ENCODE measurements at regions not wholly inside any gene's neighbourhood (a gene's known extent, or its start where the extent isn't known, plus 50 kb on each side); places are given as distances from the start of the nearest gene placed in this dataset.
"Not testable (repeated sequence)": the region's sequence is repeated elsewhere in the genome, so short reads cannot be mapped to it uniquely, and the experiment has no call there.

DNA sequence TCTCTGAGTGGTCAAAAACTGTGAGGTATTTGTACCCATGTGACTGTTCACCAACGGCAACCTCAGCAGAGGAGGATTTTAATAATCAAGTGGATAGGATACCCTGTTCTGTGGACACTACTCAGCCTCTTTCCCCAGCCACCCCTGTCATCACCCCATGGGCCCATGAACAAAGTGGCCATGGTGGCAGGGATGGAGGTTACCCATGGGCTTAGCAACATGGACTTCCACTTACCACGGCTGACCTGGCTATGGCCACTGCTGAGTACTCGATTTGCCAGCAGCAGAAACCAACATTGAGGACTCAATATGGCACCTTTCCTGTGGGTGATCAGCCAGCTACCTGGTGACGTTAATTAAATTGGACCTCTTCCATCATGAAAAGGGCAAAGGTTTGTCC lies 1782.7 kb downstream of the PLA2G4A start:
- Mint-ChIP-seq H3K36me3 (ENCODE audit: low read depth) (no peaks in the 10 kb centered on the region), H3K4me3 (no peak overlapping the region), H3K9me3 (peaks cover 26% of the 10 kb centered on the region), H3K27me3 (no peaks in the 10 kb centered on the region), H3K27ac (no peak overlapping the region), H3K4me1 (ENCODE audit: low read depth) (no peaks in the 10 kb centered on the region)
- intact Hi-C loops (cut with micrococcal nuclease) = no loop called here

DNA sequence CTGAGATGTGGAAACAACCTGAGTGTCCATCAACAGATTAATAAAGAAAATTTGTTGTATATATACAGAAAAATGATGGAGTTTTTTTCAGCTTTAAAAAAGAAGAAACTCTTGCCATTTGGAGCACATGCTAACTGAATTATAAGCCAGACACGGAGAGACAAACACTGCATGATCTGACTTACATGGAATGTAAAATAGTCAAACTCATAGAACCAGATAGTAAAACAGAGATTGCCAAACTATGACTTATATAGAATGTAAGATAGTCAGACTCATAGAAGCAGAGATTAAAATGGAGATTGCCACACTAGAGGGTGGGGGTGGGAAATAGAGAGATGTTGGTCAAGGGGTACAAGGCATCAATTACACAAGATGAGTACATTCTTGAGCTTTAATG lies 1786.6 kb downstream of the PLA2G4A start:
- intact Hi-C loops (cut with micrococcal nuclease) = no loop called here
- H3K9me3 Mint-ChIP-seq = peaks cover 28% of the 10 kb centered on the region
- H3K4me1 Mint-ChIP-seq (ENCODE audit: low read depth) = no peaks in the 10 kb centered on the region
- H3K27ac Mint-ChIP-seq = no peak overlapping the region
- H3K36me3 Mint-ChIP-seq (ENCODE audit: low read depth) = no peaks in the 10 kb centered on the region
- no peaks in the 10 kb centered on the region for H3K27me3 Mint-ChIP-seq
- no peak overlapping the region for H3K4me3 Mint-ChIP-seq

DNA sequence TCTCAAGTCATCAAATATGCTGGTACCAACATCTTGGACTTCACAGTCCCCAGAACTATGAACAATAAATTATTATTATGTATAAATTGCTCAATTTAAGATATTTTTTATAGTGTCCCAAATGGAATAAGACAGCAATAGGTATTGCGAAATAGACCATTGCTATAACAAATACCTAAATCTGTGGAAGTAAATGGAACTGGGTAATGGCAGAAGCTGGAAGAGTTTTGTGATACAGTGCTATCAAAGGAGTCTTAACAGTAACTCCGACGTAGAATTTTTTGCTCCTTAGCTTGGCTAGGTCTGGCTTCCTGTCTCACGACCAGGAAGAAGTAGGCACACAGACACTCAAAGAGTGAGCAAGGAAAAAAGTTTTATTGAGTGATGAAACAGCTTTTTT lies 1791.5 kb downstream of the PLA2G4A start:
- Mint-ChIP-seq H3K36me3 (ENCODE audit: low read depth) (no peaks in the 10 kb centered on the region), H3K4me1 (ENCODE audit: low read depth) (no peaks in the 10 kb centered on the region), H3K27me3 (no peaks in the 10 kb centered on the region), H3K9me3 (peaks cover 10% of the 10 kb centered on the region), H3K27ac (no peak overlapping the region), H3K4me3 (no peak overlapping the region)
- intact Hi-C loops (cut with micrococcal nuclease) = no loop called here

DNA sequence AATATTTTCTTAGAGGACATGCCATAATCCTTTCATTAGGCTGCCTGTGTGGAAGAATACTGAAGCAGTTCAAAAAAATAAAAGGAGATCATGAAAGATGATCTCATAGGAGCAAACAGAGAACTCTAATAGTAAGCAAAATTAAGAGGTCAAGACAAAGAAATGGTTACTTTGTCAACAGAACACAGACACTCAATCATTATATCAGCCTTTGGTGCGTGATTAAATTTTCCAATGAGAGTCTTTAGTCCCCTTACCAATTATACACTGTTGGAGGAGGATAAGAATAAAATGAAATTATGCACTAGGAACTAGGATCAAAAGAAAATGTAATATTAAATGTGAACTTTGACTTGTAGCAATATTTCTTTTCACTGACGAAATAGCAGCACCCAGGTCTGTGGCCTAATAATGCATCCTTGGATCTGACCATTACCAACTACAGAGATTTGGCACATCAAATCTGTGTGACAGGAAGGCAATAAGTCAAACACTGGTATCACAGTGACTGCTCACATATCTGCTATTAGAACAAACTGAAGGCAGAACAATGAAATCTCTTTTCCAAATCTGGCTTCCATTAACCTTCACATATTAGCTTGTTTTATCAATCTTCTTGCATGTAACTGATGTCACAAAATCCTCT lies 1812.9 kb downstream of the PLA2G4A start:
- no peaks in the 10 kb centered on the region for H3K4me1 Mint-ChIP-seq (ENCODE audit: low read depth)
- intact Hi-C loops (cut with micrococcal nuclease) = no loop called here
- no peak overlapping the region for H3K27ac Mint-ChIP-seq
- H3K9me3 Mint-ChIP-seq = no peaks in the 10 kb centered on the region
- no peaks in the 10 kb centered on the region for H3K36me3 Mint-ChIP-seq (ENCODE audit: low read depth)
- no peak overlapping the region for H3K4me3 Mint-ChIP-seq
- H3K27me3 Mint-ChIP-seq = no peaks in the 10 kb centered on the region

DNA sequence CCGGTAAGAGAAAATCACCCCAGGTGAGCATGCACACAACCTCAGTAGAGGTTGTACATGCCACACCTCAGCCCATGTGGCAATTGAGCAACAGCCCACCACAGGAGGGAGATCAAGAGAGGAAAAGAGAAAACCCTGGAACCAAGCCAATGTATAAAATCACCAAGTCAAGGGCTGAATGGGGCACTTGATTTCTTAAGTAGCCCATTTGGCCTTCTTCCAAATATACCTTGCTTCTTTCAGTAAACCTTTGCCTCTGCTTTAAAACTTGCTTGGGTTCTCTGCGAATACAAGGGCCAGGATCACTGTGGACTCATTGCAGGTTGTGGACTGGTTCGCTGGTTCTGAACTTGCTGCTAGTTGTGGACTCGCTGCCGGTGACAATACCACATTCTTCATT lies 1814.0 kb downstream of the PLA2G4A start:
- no peaks in the 10 kb centered on the region for H3K9me3 Mint-ChIP-seq
- no peak overlapping the region for H3K27ac Mint-ChIP-seq

DNA sequence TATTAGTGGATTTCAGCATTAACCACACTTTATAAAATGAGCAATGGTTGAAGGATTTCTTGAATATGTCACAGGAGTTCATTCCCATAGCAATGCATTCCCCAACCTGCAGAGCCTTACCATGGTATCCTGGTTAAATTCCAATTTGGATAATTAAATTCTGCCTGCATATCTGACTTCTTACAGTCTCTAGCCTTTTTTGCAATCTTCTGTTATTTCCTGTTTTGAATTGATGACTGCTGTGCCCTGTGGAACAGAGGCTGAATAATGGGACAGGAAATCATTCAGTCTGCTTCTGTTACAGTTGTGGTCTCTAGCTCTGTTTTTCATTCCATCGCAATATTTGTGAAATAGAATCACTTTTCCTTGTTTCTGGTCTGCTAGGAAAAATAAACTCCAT lies 1823.9 kb downstream of the PLA2G4A start:
- H3K4me3 Mint-ChIP-seq = no peak overlapping the region
- no peak overlapping the region for H3K27ac Mint-ChIP-seq
- H3K27me3 Mint-ChIP-seq = no peaks in the 10 kb centered on the region
- no peaks in the 10 kb centered on the region for H3K9me3 Mint-ChIP-seq
- H3K36me3 Mint-ChIP-seq (ENCODE audit: low read depth) = no peaks in the 10 kb centered on the region
- intact Hi-C loops (cut with micrococcal nuclease) = no loop called here
- H3K4me1 Mint-ChIP-seq (ENCODE audit: low read depth) = no peaks in the 10 kb centered on the region

More for the DNA sequence above, 1814.0 kb downstream of the PLA2G4A start:
- Mint-ChIP-seq H3K4me1 (ENCODE audit: low read depth) (no peaks in the 10 kb centered on the region), H3K36me3 (ENCODE audit: low read depth) (no peaks in the 10 kb centered on the region), H3K27me3 (no peaks in the 10 kb centered on the region), H3K4me3 (no peak overlapping the region)
- intact Hi-C loops (cut with micrococcal nuclease) = no loop called here

DNA sequence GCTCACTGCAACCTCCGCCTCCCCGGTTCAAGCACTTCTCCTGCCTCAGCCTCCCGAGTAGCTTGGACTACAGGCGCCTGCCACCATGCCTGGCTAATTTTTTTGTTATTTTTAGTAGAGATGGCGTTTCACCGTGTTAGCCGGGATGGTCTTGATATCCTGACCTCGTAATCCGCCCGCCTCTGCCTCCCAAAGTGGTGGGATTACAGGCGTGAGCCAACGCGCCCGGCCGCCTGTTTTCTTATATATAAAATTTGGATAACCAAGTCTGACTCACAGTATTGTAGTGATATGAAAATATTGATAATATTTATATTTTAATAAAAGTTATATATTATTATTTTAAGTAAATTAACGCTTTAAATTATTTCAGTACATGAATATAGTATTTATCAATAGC lies 1821.7 kb downstream of the BRINP3 start:
- H3K9me3 Mint-ChIP-seq; intact Hi-C loops (cut with micrococcal nuclease); H3K27ac Mint-ChIP-seq; H3K27me3 Mint-ChIP-seq; H3K36me3 Mint-ChIP-seq (ENCODE audit: low read depth); H3K4me1 Mint-ChIP-seq (ENCODE audit: low read depth); H3K4me3 Mint-ChIP-seq: not testable (repeated sequence)

DNA sequence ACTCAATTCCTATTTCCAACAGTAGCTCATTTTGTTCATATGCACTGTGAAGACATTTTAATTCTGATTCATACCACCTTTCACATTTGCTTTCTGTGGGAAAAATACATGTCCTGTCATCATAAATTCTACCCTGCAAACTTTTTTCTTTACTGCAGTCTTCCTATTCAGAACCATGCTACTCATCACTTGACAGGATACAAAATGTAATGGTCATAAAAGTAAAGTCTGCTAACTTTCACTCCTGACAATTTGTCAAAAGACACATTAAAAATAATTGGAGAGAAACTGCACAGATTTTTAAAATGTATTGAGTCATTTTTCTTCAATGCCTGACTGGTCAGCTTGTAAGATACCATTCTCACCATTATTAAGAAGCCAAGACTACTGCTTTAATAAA lies 1817.1 kb downstream of the BRINP3 start:
- Mint-ChIP-seq H3K4me3 (no peak overlapping the region), H3K27ac (no peak overlapping the region), H3K27me3 (no peaks in the 10 kb centered on the region), H3K9me3 (no peaks in the 10 kb centered on the region), H3K36me3 (ENCODE audit: low read depth) (no peaks in the 10 kb centered on the region), H3K4me1 (ENCODE audit: low read depth) (no peaks in the 10 kb centered on the region)
- intact Hi-C loops (cut with micrococcal nuclease) = no loop called here

DNA sequence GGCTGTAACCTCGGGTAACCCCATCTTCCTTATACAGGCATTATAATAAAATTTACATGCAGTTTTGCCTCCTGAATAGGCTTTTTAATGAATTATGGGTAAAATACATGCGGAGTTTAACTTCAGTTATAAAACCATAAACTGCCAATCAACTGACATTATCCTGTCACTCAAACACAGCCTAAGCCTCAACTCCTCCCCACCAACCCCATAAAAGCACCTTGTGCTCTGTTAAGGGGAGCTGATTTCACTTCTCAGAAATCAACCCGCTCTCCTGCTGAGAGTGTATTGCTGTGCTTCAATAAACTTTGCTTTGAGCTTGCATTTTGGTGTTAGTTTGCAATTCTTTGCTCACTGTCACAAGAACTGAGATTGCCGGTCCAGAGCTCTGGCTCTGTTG lies 1812.2 kb downstream of the BRINP3 start:
- no peaks in the 10 kb centered on the region for H3K27me3 Mint-ChIP-seq
- intact Hi-C loops (cut with micrococcal nuclease) = no loop called here
- H3K4me1 Mint-ChIP-seq (ENCODE audit: low read depth) = no peaks in the 10 kb centered on the region
- H3K4me3 Mint-ChIP-seq = no peak overlapping the region
- no peaks in the 10 kb centered on the region for H3K36me3 Mint-ChIP-seq (ENCODE audit: low read depth)
- H3K9me3 Mint-ChIP-seq = peaks cover 9% of the 10 kb centered on the region
- H3K27ac Mint-ChIP-seq = no peak overlapping the region

DNA sequence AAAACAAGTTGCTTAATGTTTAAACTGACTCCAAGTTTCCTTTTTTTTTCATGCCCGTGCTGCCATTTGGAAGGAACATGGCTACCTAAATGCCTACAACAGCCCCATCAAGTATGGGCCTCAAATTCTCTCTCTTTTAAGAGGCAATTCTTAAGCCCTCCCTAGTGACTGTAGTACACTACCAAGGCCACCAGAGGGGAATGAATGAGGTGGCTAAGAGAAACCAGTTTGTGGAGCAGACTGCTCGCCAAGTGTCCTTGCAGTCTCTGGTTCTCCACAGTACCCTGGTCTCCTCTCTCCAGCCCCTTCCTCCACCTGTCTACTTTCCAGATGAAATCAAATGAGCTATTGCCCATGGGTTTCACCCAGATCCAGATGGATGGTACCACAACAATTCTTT lies 1809.6 kb downstream of the BRINP3 start:
- no peaks in the 10 kb centered on the region for H3K4me1 Mint-ChIP-seq (ENCODE audit: low read depth)
- intact Hi-C loops (cut with micrococcal nuclease) = no loop called here
- no peak overlapping the region for H3K27ac Mint-ChIP-seq
- H3K4me3 Mint-ChIP-seq = no peak overlapping the region
- no peaks in the 10 kb centered on the region for H3K27me3 Mint-ChIP-seq
- peaks cover 24% of the 10 kb centered on the region for H3K9me3 Mint-ChIP-seq
- no peaks in the 10 kb centered on the region for H3K36me3 Mint-ChIP-seq (ENCODE audit: low read depth)

DNA sequence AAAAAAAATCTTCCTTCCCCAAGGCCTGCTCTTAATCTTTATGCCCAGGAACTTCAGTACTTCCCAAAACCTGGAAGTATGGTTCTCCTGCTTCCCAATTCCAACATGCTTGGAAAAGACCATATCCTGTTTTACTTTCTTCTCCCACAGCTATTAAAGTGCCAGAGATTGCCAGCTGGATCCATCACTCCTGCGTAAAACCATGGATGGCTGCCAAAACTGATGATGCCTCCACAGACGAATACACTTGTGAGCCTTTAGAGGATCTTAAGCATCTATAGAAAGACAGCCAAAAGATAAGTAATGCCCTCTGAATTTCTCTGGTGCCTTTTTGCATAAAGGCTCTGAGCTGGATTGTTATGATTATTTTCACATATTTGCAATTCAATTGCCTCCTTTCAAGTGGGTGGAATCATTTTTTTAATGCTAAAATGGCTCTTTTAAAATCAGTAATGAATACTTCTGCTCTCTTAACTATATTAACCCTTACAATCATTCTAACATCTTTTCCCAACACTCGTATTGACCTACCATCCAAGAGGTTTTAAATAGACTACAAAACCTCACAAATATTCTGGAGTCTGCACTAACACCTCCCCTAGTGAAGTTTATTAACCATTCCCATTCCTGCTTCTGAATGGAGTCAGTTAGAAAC lies 1807.8 kb downstream of the BRINP3 start:
- no peaks in the 10 kb centered on the region for H3K36me3 Mint-ChIP-seq (ENCODE audit: low read depth)
- peaks cover 24% of the 10 kb centered on the region for H3K9me3 Mint-ChIP-seq
- no peaks in the 10 kb centered on the region for H3K27me3 Mint-ChIP-seq
- intact Hi-C loops (cut with micrococcal nuclease) = no loop called here
- H3K4me1 Mint-ChIP-seq (ENCODE audit: low read depth) = no peaks in the 10 kb centered on the region
- H3K27ac Mint-ChIP-seq = no peak overlapping the region
- no peak overlapping the region for H3K4me3 Mint-ChIP-seq

DNA sequence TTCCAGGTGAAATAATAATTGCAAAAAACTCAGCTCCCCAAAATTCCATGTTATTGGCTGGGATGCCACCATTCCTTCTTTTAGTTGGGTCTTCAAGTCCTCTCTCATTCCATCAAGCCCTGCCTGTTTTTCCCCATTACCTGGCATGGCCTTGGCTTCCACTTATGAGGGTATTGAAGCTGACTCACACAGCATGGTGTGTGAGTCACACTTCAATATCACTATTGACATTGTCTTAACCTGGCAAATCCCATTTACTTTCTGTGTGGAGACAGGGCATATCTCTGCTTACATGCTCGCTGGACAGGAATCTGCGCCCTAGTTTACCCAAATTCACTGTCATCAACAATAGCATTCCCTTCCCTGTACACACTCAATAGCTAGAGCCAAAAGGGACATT lies 1806.8 kb downstream of the BRINP3 start:
- no peaks in the 10 kb centered on the region for H3K27me3 Mint-ChIP-seq
- intact Hi-C loops (cut with micrococcal nuclease) = no loop called here
- H3K4me3 Mint-ChIP-seq = no peak overlapping the region
- H3K27ac Mint-ChIP-seq = no peak overlapping the region
- no peaks in the 10 kb centered on the region for H3K36me3 Mint-ChIP-seq (ENCODE audit: low read depth)
- peaks cover 24% of the 10 kb centered on the region for H3K9me3 Mint-ChIP-seq
- no peaks in the 10 kb centered on the region for H3K4me1 Mint-ChIP-seq (ENCODE audit: low read depth)

DNA sequence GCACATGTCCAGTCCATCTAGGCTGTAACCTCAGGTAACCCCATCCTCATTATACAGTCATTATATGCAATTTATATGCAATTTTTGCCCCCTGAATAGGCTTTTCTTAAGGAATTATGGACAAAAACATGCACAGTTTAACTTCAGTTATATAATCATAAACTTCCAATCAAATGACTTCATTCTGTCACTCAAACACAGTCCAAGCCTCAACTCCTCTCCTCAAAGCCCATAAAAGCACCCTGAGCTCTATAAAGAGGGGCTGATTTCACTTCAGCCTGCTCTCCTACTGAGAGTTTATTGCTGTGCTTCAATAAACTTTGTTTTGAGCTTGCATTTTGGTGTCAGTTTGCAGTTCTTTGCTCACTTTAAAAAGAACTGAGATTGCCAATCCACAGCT lies 1805.5 kb downstream of the BRINP3 start:
- Mint-ChIP-seq H3K9me3 (peaks cover 24% of the 10 kb centered on the region), H3K27me3 (no peaks in the 10 kb centered on the region), H3K36me3 (ENCODE audit: low read depth) (no peaks in the 10 kb centered on the region), H3K4me3 (no peak overlapping the region), H3K27ac (no peak overlapping the region), H3K4me1 (ENCODE audit: low read depth) (no peaks in the 10 kb centered on the region)
- intact Hi-C loops (cut with micrococcal nuclease) = no loop called here

DNA sequence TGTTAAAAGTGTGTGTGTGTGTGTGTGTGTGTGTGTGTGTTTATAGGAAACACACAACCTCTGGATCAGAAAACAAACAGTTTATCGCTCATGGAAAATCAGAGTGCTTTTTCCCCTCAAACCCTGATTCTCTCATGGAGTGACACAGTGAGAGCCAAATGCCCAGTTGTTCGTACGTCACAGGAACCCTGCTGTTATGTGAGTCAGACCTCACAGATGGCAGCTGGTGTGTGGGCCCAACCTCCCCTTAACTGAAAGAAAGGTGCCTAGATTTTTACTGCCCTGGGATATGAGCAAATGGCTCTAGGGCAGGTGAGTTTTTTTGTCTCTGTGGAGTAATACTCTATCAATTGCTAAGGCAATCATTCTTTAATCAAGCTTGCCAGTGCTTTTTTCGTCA lies 1788.1 kb downstream of the BRINP3 start:
- H3K27me3 Mint-ChIP-seq = no peaks in the 10 kb centered on the region
- H3K36me3 Mint-ChIP-seq (ENCODE audit: low read depth) = no peaks in the 10 kb centered on the region
- H3K27ac Mint-ChIP-seq = no peak overlapping the region
- no peaks in the 10 kb centered on the region for H3K4me1 Mint-ChIP-seq (ENCODE audit: low read depth)
- H3K4me3 Mint-ChIP-seq = no peak overlapping the region
- no peaks in the 10 kb centered on the region for H3K9me3 Mint-ChIP-seq
- intact Hi-C loops (cut with micrococcal nuclease) = no loop called here

DNA sequence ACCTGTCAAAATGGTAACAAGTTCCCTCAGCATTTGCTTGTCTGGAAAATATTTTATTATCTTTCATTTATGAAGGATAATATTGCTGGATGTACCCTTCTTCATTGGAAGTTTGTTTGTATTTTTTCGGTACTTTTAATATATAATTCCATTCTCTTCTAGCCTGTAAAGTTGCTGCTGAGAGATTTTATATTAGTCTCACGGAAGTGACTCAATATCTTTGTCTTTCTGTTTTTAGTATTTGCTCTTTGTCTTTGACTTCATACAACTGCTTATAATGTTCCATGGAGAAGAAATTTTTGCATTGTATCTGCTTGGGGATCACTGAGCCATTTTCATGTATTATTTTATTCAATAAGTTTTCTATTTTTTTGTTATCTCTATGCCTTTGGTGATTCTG lies 1777.5 kb downstream of the BRINP3 start:
- no peaks in the 10 kb centered on the region for H3K4me1 Mint-ChIP-seq (ENCODE audit: low read depth)
- H3K4me3 Mint-ChIP-seq = no peak overlapping the region
- peaks cover 27% of the 10 kb centered on the region for H3K9me3 Mint-ChIP-seq
- intact Hi-C loops (cut with micrococcal nuclease) = no loop called here
- no peak overlapping the region for H3K27ac Mint-ChIP-seq
- no peaks in the 10 kb centered on the region for H3K27me3 Mint-ChIP-seq
- no peaks in the 10 kb centered on the region for H3K36me3 Mint-ChIP-seq (ENCODE audit: low read depth)

Measured in dendritic cell treated with granulocyte-macrophage colony-stimulating factor and Interleukin-4, amounts not matched to agents 40 ng/mL and 50 ng/mL, for 4 days (primary cell).